Neural cell (in vitro differentiated cells): ENCODE measurements at regions not wholly inside any gene's neighbourhood (a gene's known extent, or its start where the extent isn't known, plus 50 kb on each side); places are given as distances from the start of the nearest gene placed in this dataset.

Source experiments
- H2AFZ ChIP-seq: fragments of 200-600, 300-800 bp; sonication (generic), shearing (Covaris generic); 2 replicates; pipeline ENCODE4 v1.6.0; 2014; ENCODE audit warnings: low read depth, mild to moderate bottlenecking, antibody characterized with exemption, low read length, moderate library complexity
- H3F3A ChIP-seq: fragments of 200-600 bp; shearing (Covaris generic); 2 replicates; pipeline ENCODE4 v1.6.1; 2016; ENCODE audit warnings: mild to moderate bottlenecking, moderate library complexity, mixed read lengths, antibody characterized with exemption, low read length; ENCODE audit not compliant: insufficient read depth, poor library complexity, severe bottlenecking
- H3K27ac ChIP-seq: fragments of 200-600, 300-800 bp; sonication (generic), shearing (Covaris generic); 2 replicates; pipeline ENCODE4 v1.5.1; 2014; ENCODE audit warnings: mild to moderate bottlenecking, low read length, moderate library complexity
- H3K27me3 ChIP-seq: fragments of 300-800, 200-600 bp; sonication (generic), shearing (Covaris generic); 2 replicates; pipeline ENCODE4 v1.6.0; 2014; ENCODE audit warnings: mild to moderate bottlenecking, low read depth, low read length, moderate library complexity; ENCODE audit not compliant: insufficient read depth
- H3K36me3 ChIP-seq: fragments of 300-800, 200-600 bp; sonication (generic), shearing (Covaris generic); 2 replicates; pipeline ENCODE4 v1.5.1; 2014; ENCODE audit warnings: mild to moderate bottlenecking, antibody characterized with exemption, low read length, moderate library complexity; ENCODE audit not compliant: insufficient read depth
- H3K4me2 ChIP-seq: fragments of 300-800, 200-600 bp; sonication (generic), shearing (Covaris generic); 2 replicates; pipeline ENCODE4 v1.6.0; 2014; ENCODE audit warnings: mild to moderate bottlenecking, low read length
- H3K4me3 ChIP-seq: fragments of 300-800, 200-600 bp; sonication (generic), shearing (Covaris generic); 2 replicates; pipeline ENCODE4 v1.5.1; 2014; ENCODE audit warnings: mild to moderate bottlenecking, low read length, moderate library complexity
- H3K79me2 ChIP-seq: fragments of 200-600 bp; shearing (Covaris generic); replicated peaks from 2 replicates; pipeline ENCODE4 v1.6.0; 2014; ENCODE audit warnings: mild to moderate bottlenecking, low read length, moderate library complexity; ENCODE audit not compliant: insufficient read depth
- H3K9ac ChIP-seq: fragments of 300-800, 200-600 bp; sonication (generic), shearing (Covaris generic); 2 replicates; pipeline ENCODE4 v1.6.1; 2016; ENCODE audit warnings: mild to moderate bottlenecking, low read length, mixed read lengths
- H3K9me2 ChIP-seq: fragments of 200-600 bp; shearing (Covaris generic); 2 replicates; pipeline ENCODE4 v1.6.1; 2016; ENCODE audit warnings: mild to moderate bottlenecking, low read length, mixed read lengths; ENCODE audit not compliant: insufficient read depth
- H3K9me3 ChIP-seq: fragments of 200-600, 300-800 bp; sonication (generic), shearing (Covaris generic); 2 replicates; pipeline ENCODE4 v1.6.1; 2016; ENCODE audit warnings: mild to moderate bottlenecking, mixed run types, low read length, moderate library complexity, mixed read lengths
- H4K20me1 ChIP-seq: fragments of 200-600 bp; shearing (Covaris generic); 2 replicates; pipeline ENCODE4 v1.6.1; 2016; ENCODE audit warnings: mild to moderate bottlenecking, mixed run types; ENCODE audit not compliant: insufficient read depth
- CTCF ChIP-seq: fragments of 450-650 bp; IDR thresholded peaks from 2 replicates; pipeline ENCODE4 v1.5.1; 2014; ENCODE audit warnings: antibody characterized with exemption, mild to moderate bottlenecking, moderate library complexity; ENCODE audit not compliant: poor library complexity, severe bottlenecking
- EP300 ChIP-seq: fragments of 450-650 bp; conservative IDR thresholded peaks from 2 replicates; pipeline ENCODE4 v1.6.1; 2014; ENCODE audit warnings: antibody characterized with exemption, mild to moderate bottlenecking, moderate library complexity; ENCODE audit not compliant: poor library complexity, severe bottlenecking
- EZH2 ChIP-seq: fragments of 200-600, 300-800 bp; shearing (Covaris generic), sonication (generic); IDR thresholded peaks from 2 replicates; pipeline ENCODE4 v1.6.1; 2014; ENCODE audit warnings: antibody characterized with exemption, low read length, borderline replicate concordance, mild to moderate bottlenecking; ENCODE audit not compliant: insufficient read depth, poor library complexity, severe bottlenecking
- MXI1 ChIP-seq: fragments of 450-650 bp; conservative IDR thresholded peaks from 2 replicates; pipeline ENCODE4 v1.6.1; 2014; ENCODE audit warnings: antibody characterized with exemption, mild to moderate bottlenecking; ENCODE audit not compliant: poor library complexity, severe bottlenecking
- POLR2AphosphoS5 ChIP-seq: IDR thresholded peaks from 2 replicates; pipeline ENCODE4 v1.6.1; 2012
- SMC3 ChIP-seq: fragments of 450-650 bp; conservative IDR thresholded peaks from 2 replicates; pipeline ENCODE4 v1.6.1; 2014; ENCODE audit warnings: antibody characterized with exemption, mild to moderate bottlenecking, moderate library complexity; ENCODE audit not compliant: poor library complexity
- TAF1 ChIP-seq: IDR thresholded peaks from 2 replicates; pipeline ENCODE4 v1.6.1; 2012; ENCODE audit warnings: low read depth
- TF ChIP-seq, protein P1 (sequence below): IDR thresholded peaks from 2 replicates; pipeline ENCODE4 v1.6.1; 2012; ENCODE audit warnings: borderline replicate concordance

DNA sequence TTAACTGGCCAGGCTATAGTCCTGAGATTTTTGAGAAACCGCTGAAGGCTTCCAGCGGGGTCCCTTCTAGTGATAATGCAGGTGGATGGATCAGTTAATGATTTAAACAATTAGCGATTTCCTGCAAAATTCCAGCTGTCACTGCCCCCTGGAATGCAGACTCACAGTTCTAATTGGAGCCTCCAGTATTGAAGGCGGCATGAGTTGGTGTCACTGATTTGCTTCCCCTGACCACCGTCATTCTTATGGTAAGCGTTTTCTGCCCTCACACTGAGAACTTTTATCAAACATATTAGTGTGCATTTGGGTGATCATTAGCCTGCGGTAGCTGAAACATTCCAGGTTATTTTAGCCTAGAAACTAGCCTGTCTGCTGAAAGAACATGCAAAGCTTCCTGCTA lies 99.1 kb downstream of the TMSB4Y start:
- no peaks in the 10 kb centered on the region for H3K27me3 ChIP-seq
- no peak overlapping the region for H3K4me2 ChIP-seq
- no peak overlapping the region for H3K4me3 ChIP-seq
- no peaks in the 10 kb centered on the region for H3K36me3 ChIP-seq
- H4K20me1 ChIP-seq = no peaks in the 10 kb centered on the region
- TF ChIP-seq TAF1 = no peak
- no peak for TF ChIP-seq EZH2
- no peak for TF ChIP-seq SMC3
- no peak for TF ChIP-seq POLR2AphosphoS5
- no peak for TF ChIP-seq EP300
- no peak for TF ChIP-seq CTCF
- TF ChIP-seq, protein P1, sequence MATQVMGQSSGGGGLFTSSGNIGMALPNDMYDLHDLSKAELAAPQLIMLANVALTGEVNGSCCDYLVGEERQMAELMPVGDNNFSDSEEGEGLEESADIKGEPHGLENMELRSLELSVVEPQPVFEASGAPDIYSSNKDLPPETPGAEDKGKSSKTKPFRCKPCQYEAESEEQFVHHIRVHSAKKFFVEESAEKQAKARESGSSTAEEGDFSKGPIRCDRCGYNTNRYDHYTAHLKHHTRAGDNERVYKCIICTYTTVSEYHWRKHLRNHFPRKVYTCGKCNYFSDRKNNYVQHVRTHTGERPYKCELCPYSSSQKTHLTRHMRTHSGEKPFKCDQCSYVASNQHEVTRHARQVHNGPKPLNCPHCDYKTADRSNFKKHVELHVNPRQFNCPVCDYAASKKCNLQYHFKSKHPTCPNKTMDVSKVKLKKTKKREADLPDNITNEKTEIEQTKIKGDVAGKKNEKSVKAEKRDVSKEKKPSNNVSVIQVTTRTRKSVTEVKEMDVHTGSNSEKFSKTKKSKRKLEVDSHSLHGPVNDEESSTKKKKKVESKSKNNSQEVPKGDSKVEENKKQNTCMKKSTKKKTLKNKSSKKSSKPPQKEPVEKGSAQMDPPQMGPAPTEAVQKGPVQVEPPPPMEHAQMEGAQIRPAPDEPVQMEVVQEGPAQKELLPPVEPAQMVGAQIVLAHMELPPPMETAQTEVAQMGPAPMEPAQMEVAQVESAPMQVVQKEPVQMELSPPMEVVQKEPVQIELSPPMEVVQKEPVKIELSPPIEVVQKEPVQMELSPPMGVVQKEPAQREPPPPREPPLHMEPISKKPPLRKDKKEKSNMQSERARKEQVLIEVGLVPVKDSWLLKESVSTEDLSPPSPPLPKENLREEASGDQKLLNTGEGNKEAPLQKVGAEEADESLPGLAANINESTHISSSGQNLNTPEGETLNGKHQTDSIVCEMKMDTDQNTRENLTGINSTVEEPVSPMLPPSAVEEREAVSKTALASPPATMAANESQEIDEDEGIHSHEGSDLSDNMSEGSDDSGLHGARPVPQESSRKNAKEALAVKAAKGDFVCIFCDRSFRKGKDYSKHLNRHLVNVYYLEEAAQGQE = no peak
- no peaks in the 10 kb centered on the region for H3K9me3 ChIP-seq
- H3K79me2 ChIP-seq = no peaks in the 10 kb centered on the region
- H3K9me2 ChIP-seq = no peaks in the 10 kb centered on the region
- H3F3A ChIP-seq = no peaks in the 10 kb centered on the region
- no peak overlapping the region for H2AFZ ChIP-seq
- no peak overlapping the region for H3K9ac ChIP-seq
- H3K27ac ChIP-seq = no peak overlapping the region

- Histone ChIP-seq H2AFZ (no peak overlapping the region), H3K9me3 (no peaks in the 10 kb centered on the region), H4K20me1 (no peaks in the 10 kb centered on the region), H3K9ac (no peak overlapping the region), H3K79me2 (no peaks in the 10 kb centered on the region), H3K27ac (no peak overlapping the region), H3F3A (no peaks in the 10 kb centered on the region), H3K36me3 (no peaks in the 10 kb centered on the region), H3K4me2 (no peak overlapping the region), H3K9me2 (no peaks in the 10 kb centered on the region), H3K4me3 (no peak overlapping the region), H3K27me3 (no peaks in the 10 kb centered on the region)
- TF ChIP-seq POLR2AphosphoS5 = peak; percentile 54
- no peak for TF ChIP-seq MXI1
These were observed 99.7 kb downstream of the TMSB4Y start for GRCh38 chrY:13803424-13803823.
